B cell (primary cell): ENCODE measurements at regions not wholly inside any gene's neighbourhood (a gene's known extent, or its start where the extent isn't known, plus 50 kb on each side); places are given as distances from the start of the nearest gene placed in this dataset.

ENCODE experiments used
- ATAC-seq: fragments of 200-7000 bp; cut with Tn5 transposase; one replicate; pipeline ENCODE4 v1.10.0; 2021; ENCODE audit warnings: low read depth, mild to moderate bottlenecking, moderate number of reproducible peaks, moderate library complexity
- CTCF ChIA-PET: fragments of 350-600 bp; sonication (Branson Sonifier 250); formaldehyde crosslinking; loops from one replicate; lab custom pipeline; 2021; ENCODE audit warnings: antibody characterized with exemption, inconsistent platforms; lab: Charles Lee
- POLR2A ChIA-PET: fragments of 350-600 bp; sonication (Branson Sonifier 250); formaldehyde crosslinking; loops from one replicate; lab custom pipeline; 2021; ENCODE audit warnings: antibody characterized with exemption; lab: Charles Lee
- DNase-seq: peaks from one replicate; pipeline ENCODE4 v3.0.0; 2013
- H2AFZ ChIP-seq: 2 replicates; pipeline ENCODE4 v1.6.1; 2012; ENCODE audit warnings: mild to moderate bottlenecking, low read depth, low read length; ENCODE audit not compliant: insufficient read depth, poor library complexity, severe bottlenecking
- H3K27ac ChIP-seq, 2 donors: 1 replicate in 1 of 2; 2 replicates in 1 of 2; pipeline ENCODE4 v1.5.1; 2012 to 2013; ENCODE audit warnings: low read length in 2 of 2, mild to moderate bottlenecking in 2 of 2, moderate library complexity in 1 of 2
- H3K27me3 ChIP-seq, 4 experiments: fragments of 200-600 bp in 1 of 4; sonication (generic) in 1 of 4; replicated peaks in 1 of 4; 1 replicate in 2 of 4; 2 replicates in 2 of 4; pipeline versions ENCODE4 v1.6.1 to v1.7.0; 2013 to 2016; ENCODE audit warnings: low read length in 3 of 4, mild to moderate bottlenecking in 2 of 4, mixed read lengths in 1 of 4, moderate library complexity in 1 of 4; ENCODE audit not compliant: insufficient read depth in 4 of 4, control insufficient read depth in 3 of 4; ENCODE audit errors: control extremely low read depth in 1 of 4
- H3K36me3 ChIP-seq, 2 experiments: replicated peaks in 1 of 2; 1 replicate in 1 of 2; 2 replicates in 1 of 2; pipeline versions ENCODE4 v1.6.1 to v1.7.1; 2013; ENCODE audit warnings: low read length in 1 of 2; ENCODE audit not compliant: insufficient read depth in 2 of 2, control insufficient read depth in 1 of 2; ENCODE audit errors: control extremely low read depth in 1 of 2, extremely low read depth in 1 of 2
- H3K4me1 ChIP-seq, 2 donors: fragments of 200-600 bp in 1 of 2; sonication (generic) in 1 of 2; 1 replicate in 1 of 2; 2 replicates in 1 of 2; pipeline versions ENCODE4 v1.5.1 to v1.6.1; 2013 to 2017; ENCODE audit warnings: low read length in 2 of 2; ENCODE audit not compliant: control insufficient read depth in 2 of 2, insufficient read depth in 2 of 2
- H3K4me2 ChIP-seq: replicated peaks from 2 replicates; pipeline ENCODE3; 2012; ENCODE audit warnings: mild to moderate bottlenecking, low read depth, low read length; ENCODE audit not compliant: poor library complexity, severe bottlenecking
- H3K4me3 ChIP-seq, 5 experiments: fragments of 200-600 bp in 1 of 5; sonication (generic) in 1 of 5; 1 replicate in 3 of 5; 2 replicates in 2 of 5; pipeline versions ENCODE4 v1.5.1 to v1.7.0; 2011 to 2016; ENCODE audit warnings: low read length in 4 of 5, mild to moderate bottlenecking in 4 of 5, low read depth in 2 of 5, control low read depth in 1 of 5, moderate library complexity in 1 of 5; ENCODE audit not compliant: insufficient read depth in 1 of 5; ENCODE audit errors: control extremely low read depth in 1 of 5, extremely low read depth in 1 of 5
- H3K79me2 ChIP-seq: fragments of 200-600 bp; sonication (generic); one replicate; pipeline ENCODE4 v1.6.0; 2016; ENCODE audit warnings: low read length; ENCODE audit not compliant: control insufficient read depth, insufficient read depth
- H3K9ac ChIP-seq: fragments of 200-600 bp; sonication (generic); 2 replicates; pipeline ENCODE4 v1.6.1; 2017; ENCODE audit warnings: mild to moderate bottlenecking, low read length, moderate library complexity
- H3K9me3 ChIP-seq, 3 donors: one replicate each; pipeline versions ENCODE4 v1.6.1 to v1.7.1; 2013; ENCODE audit warnings: low read length in 2 of 3; ENCODE audit not compliant: control insufficient read depth in 2 of 3, insufficient read depth in 1 of 3; ENCODE audit errors: control extremely low read depth in 1 of 3
- H4K20me1 ChIP-seq: 2 replicates; pipeline ENCODE4 v1.6.0; 2012; ENCODE audit warnings: mild to moderate bottlenecking, low read length; ENCODE audit not compliant: insufficient read depth, control insufficient read depth, poor library complexity, severe bottlenecking
- H3K27ac Mint-ChIP-seq: one replicate; pipeline ENCODE4 v1.8.0; 2021; ENCODE audit warnings: mixed read lengths
- H3K27me3 Mint-ChIP-seq: one replicate; pipeline ENCODE4 v1.8.0; 2021; ENCODE audit warnings: mixed read lengths
- H3K4me1 Mint-ChIP-seq: one replicate; pipeline ENCODE4 v1.8.0; 2021; ENCODE audit warnings: mixed read lengths
- H3K4me3 Mint-ChIP-seq: one replicate; pipeline ENCODE4 v1.8.0; 2021; ENCODE audit warnings: mixed read lengths
- H3K9me3 Mint-ChIP-seq: one replicate; pipeline ENCODE4 v1.8.0; 2022; ENCODE audit warnings: mixed read lengths; ENCODE audit not compliant: insufficient read depth
- CTCF ChIP-seq: fragments of 200-600 bp; IDR thresholded peaks from one replicate; pipeline ENCODE4 v1.8.0; 2022; ENCODE audit warnings: antibody characterized with exemption, mild to moderate bottlenecking
- EZH2 ChIP-seq: IDR thresholded peaks from 2 replicates; pipeline ENCODE4 v1.6.1; 2012; ENCODE audit warnings: borderline replicate concordance, low read depth, mild to moderate bottlenecking, moderate library complexity, low read length; ENCODE audit not compliant: insufficient read depth, poor library complexity, severe bottlenecking
- WGBS: methylation state at CpG from one replicate; pipeline ENCODE4 v1.1.5; 2013; ENCODE audit warnings: missing lambda C conversion rate; ENCODE audit not compliant: insufficient coverage; 5-methylcytosine and 5-hydroxymethylcytosine counted together
- intact Hi-C: fragments of 100-400 bp; cut with micrococcal nuclease; formaldehyde crosslinking; loops from one replicate; pipeline ENCODE4 v1.10.0; 2022

DNA sequence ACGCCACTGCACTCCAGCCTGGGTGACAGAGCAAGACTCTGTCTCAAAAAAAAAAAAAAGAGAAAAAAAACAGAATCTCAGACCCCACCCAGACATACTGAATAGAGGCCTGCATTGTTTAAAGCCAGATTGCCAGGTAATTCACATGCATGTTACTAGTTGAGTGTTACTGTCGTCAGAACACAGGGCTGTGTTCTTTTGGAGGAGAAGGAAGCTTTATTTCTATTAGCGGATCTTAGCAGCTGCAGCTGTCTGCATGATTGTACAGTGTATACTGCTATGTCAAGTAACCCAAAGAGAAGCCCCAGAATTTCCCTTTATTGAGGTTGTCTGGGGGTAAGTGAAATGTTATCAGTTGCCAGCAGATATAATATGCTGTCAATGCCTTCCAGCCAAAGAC is 496.6 kb upstream of the NAALADL2 start:
- no peak overlapping the region for H3K27ac Mint-ChIP-seq
- CTCF ChIA-PET = no interaction called here
- H3K4me1 Mint-ChIP-seq = no peaks in the 10 kb centered on the region
- WGBS = 100% methylated on average over 2 of the region's 3 CpGs
- no peak overlapping the region for H2AFZ ChIP-seq
- H3K4me2 ChIP-seq = no peak overlapping the region
- intact Hi-C loops = no loop called here
- peaks cover 5% of the 10 kb centered on the region for H3K9me3 Mint-ChIP-seq
- H3K9me3 ChIP-seq = no peaks in the 10 kb centered on the region
- POLR2A ChIA-PET = no interaction called here
- H3K36me3 ChIP-seq = no peaks in the 10 kb centered on the region
- no peak overlapping the region for H3K9ac ChIP-seq
- no peak for TF ChIP-seq EZH2
- no peak for TF ChIP-seq CTCF
- H3K27ac ChIP-seq = no peak overlapping the region
- H3K27me3 Mint-ChIP-seq = no peaks in the 10 kb centered on the region
- no peaks in the 10 kb centered on the region for H3K79me2 ChIP-seq
- no peaks in the 10 kb centered on the region for H3K27me3 ChIP-seq
- ATAC-seq = no peak
- H3K4me3 Mint-ChIP-seq = no peak overlapping the region
- no peaks in the 10 kb centered on the region for H3K4me1 ChIP-seq
- H4K20me1 ChIP-seq = no peaks in the 10 kb centered on the region
- DNase-seq = no peak
- no peak overlapping the region for H3K4me3 ChIP-seq

DNA sequence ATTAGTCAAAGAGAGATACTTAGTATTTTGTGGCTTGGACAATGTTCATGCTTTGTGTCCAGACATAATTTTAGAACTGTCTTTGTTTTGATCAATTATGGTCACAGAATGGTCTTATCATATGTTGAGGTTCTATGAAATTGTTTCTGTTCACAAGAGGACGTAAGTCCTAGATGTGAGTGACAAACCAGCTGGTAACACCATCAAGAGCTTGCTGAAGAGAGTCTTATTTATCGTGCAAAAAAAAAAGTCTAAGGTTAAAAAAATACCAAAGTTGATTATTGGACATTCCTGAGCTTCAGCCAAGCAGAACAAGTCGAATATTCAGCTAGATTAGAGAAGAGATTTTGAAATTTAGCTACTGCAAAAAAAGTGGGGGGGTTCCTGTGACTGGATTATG is 495.9 kb upstream of the NAALADL2 start:
- no peak for DNase-seq
- Histone ChIP-seq H3K79me2 (no peaks in the 10 kb centered on the region), H3K9me3 (no peaks in the 10 kb centered on the region), H3K36me3 (no peaks in the 10 kb centered on the region), H2AFZ (no peak overlapping the region), H3K27me3 (no peaks in the 10 kb centered on the region), H4K20me1 (no peaks in the 10 kb centered on the region), H3K4me1 (no peaks in the 10 kb centered on the region), H3K9ac (no peak overlapping the region), H3K27ac (no peak overlapping the region), H3K4me3 (no peak overlapping the region), H3K4me2 (no peak overlapping the region)
- no peak for ATAC-seq
- Mint-ChIP-seq H3K27ac (no peak overlapping the region), H3K4me1 (no peaks in the 10 kb centered on the region), H3K4me3 (no peak overlapping the region), H3K9me3 (peaks cover 8% of the 10 kb centered on the region), H3K27me3 (no peaks in the 10 kb centered on the region)
- intact Hi-C loops = no loop called here
- WGBS = 44% methylated on average over 2 of the region's 3 CpGs
- CTCF ChIA-PET = no interaction called here
- TF ChIP-seq CTCF = no peak
- no peak for TF ChIP-seq EZH2
- POLR2A ChIA-PET = no interaction called here
